Retinal pigment epithelial cell (primary cell): ENCODE measurements at regions not wholly inside any gene's neighbourhood (a gene's known extent, or its start where the extent isn't known, plus 50 kb on each side); places are given as distances from the start of the nearest gene placed in this dataset.

ENCODE experiments used
- DNase-seq: peaks from one replicate; pipeline ENCODE4 v3.0.0-alpha.2; 2010; ENCODE audit warnings: low read depth
- H3K4me3 ChIP-seq: 2 replicates; pipeline ENCODE4 v1.5.1; 2011; ENCODE audit warnings: mild to moderate bottlenecking, low read length, control low read depth, moderate library complexity
- CTCF ChIP-seq: conservative IDR thresholded peaks from 2 replicates; pipeline ENCODE4 v1.5.1; 2011; ENCODE audit warnings: low read depth, low read length, control low read depth, inconsistent platforms

DNA sequence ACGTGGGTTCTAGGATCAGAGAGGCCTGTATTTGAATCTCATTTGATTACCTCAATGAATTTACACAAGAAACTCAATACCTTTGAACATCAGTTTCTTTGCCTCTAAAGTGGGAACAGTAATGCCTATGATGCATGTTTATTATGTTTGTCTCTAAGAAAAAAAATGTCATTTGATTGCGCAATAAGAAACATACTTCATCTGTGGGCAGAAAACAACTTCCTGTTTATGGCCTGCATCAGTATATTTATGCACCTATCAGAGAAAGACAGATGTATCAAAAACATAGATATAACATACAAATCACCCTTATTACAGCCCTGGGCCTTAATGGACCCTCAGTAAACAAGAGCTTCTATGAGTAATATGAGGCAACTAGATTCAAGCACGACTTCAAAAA, 516.4 kb upstream of the ARID1B start:
- no peak for DNase-seq
- no peak for TF ChIP-seq CTCF
- no peak overlapping the region for H3K4me3 ChIP-seq

DNA sequence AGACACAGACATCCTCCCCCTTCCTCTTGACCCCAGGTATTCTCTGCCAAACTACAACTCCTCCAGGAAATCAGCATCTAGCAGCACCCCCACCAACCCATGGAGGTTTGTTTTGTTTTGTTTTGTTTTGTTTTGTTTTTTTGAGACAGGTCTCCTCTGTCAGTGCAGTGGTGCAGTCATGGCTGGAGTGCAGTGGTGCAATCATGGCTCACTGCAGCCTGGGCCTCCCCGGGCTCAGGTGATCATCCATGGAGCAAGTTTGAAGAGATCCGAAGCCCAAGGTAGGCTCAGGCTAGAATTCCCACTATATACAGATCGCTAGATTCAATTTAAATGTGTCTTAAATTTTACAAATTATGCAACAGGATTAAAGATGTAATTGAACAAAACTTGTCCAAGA, 518.2 kb upstream of the ARID1B start:
- no peak for TF ChIP-seq CTCF
- no peak for DNase-seq
- H3K4me3 ChIP-seq, result no peak overlapping the region

GRCh38 chr6:156256161-156256560, 521.0 kb upstream of the ARID1B start:
- TF ChIP-seq CTCF, result no peak
- DNase-seq, result no peak
- no peak overlapping the region for H3K4me3 ChIP-seq

DNA sequence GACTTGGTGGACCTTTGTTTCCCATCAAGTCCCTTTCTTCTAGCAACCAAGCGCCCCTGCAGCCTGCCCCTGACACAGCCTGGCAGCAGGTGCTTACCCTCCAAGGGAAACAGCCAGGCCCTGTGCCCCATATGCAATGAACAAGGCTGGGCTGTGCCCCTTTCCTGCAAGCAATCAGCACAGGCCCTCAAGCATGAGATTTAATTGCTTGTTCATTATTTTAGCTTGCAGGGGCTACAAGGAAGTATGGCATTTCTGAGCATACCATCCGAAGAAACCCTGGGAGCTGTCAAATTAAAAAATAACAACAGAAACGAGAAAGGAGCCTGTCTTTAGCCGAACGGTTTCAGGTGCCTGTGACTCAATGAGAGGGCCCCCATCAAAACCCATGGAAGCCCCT, 522.9 kb upstream of the ARID1B start:
- DNase-seq, result no peak
- no peak for TF ChIP-seq CTCF

DNA sequence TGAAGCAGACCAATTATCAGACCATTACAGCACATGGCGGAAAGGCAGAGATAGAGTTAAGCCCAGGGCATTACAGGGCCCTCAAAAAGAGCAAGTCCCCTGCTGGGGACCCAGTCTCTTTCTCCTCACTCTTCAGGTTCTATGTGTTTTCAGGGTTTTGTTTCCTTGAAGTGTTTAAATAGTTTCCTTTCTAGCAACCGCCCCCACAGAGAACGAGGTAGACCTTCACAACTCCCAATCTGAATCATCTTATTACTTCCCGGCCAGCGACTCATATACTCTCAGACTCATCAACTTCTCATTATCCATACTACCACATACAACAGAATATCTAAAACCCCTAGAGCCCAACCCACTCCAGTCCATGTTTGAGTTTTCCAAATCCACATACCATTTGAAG, 526.6 kb upstream of the ARID1B start:
- DNase-seq, result no peak

More for the DNA sequence above, 522.9 kb upstream of the ARID1B start:
- no peak overlapping the region for H3K4me3 ChIP-seq

GRCh38 chr6:156242206-156242605, 535.0 kb upstream of the ARID1B start:
- DNase-seq, result no peak
- no peak for TF ChIP-seq CTCF
- H3K4me3 ChIP-seq, result no peak overlapping the region

More for the DNA sequence above, 526.6 kb upstream of the ARID1B start:
- H3K4me3 ChIP-seq, result no peak overlapping the region
- TF ChIP-seq CTCF, result no peak

GRCh38 chr6:156231026-156231765, 546.0 kb upstream of the ARID1B start:
- DNase-seq, result no peak
- H3K4me3 ChIP-seq, result no peak overlapping the region
- no peak for TF ChIP-seq CTCF
